Lower leg skin (tissue), 3 donors: ENCODE measurements at regions not wholly inside any gene's neighbourhood (a gene's known extent, or its start where the extent isn't known, plus 50 kb on each side); places are given as distances from the start of the nearest gene placed in this dataset.
"Not testable (repeated sequence)": the region's sequence is repeated elsewhere in the genome, so short reads cannot be mapped to it uniquely, and the experiment has no call there.

Experiments used
- POLR2A ChIP-seq, 2 donors: fragments of 450-650 bp; IDR thresholded peaks; one replicate each; pipeline ENCODE4 v1.6.1; 2016 to 2017; ENCODE audit warnings: antibody characterized with exemption in 2 of 2, mild to moderate bottlenecking in 1 of 2, moderate library complexity in 1 of 2
- TF ChIP-seq, protein P1 (sequence below), 3 donors: fragments of 450-650 bp; IDR thresholded peaks; one replicate each; pipeline ENCODE4 v1.5.1; 2016; ENCODE audit warnings: antibody characterized with exemption in 3 of 3, mild to moderate bottlenecking in 3 of 3, moderate library complexity in 2 of 3

DNA sequence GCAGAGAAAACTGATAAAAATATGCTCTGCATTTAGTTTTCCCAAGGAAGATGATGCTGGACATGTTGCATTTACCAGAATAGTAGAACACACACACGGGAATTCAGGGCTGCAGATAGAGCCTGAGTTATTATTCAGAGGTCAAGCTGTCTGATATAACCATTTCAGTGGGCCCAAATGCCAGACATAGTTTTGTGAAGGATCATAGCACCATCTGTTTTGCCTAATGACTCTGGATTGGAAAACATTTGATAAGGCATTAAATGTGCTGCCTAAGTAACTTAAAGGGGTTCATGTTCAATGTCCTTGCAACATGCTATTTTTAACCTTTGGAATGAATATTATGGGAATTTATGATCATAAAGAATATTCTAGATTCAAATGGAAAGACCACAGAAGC, 666.2 kb downstream of the PRIM2 start:
- TF ChIP-seq, protein P1, sequence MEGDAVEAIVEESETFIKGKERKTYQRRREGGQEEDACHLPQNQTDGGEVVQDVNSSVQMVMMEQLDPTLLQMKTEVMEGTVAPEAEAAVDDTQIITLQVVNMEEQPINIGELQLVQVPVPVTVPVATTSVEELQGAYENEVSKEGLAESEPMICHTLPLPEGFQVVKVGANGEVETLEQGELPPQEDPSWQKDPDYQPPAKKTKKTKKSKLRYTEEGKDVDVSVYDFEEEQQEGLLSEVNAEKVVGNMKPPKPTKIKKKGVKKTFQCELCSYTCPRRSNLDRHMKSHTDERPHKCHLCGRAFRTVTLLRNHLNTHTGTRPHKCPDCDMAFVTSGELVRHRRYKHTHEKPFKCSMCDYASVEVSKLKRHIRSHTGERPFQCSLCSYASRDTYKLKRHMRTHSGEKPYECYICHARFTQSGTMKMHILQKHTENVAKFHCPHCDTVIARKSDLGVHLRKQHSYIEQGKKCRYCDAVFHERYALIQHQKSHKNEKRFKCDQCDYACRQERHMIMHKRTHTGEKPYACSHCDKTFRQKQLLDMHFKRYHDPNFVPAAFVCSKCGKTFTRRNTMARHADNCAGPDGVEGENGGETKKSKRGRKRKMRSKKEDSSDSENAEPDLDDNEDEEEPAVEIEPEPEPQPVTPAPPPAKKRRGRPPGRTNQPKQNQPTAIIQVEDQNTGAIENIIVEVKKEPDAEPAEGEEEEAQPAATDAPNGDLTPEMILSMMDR (IDR thresholded peaks at IDR 0.05) = not testable (repeated sequence)
- TF ChIP-seq POLR2A (IDR thresholded peaks at IDR 0.05) = not testable (repeated sequence)
